Endodermal cell (in vitro differentiated cells): ENCODE measurements at regions not wholly inside any gene's neighbourhood (a gene's known extent, or its start where the extent isn't known, plus 50 kb on each side); places are given as distances from the start of the nearest gene placed in this dataset.

Experiments used
- DNase-seq: peaks from one replicate; pipeline ENCODE4 v3.0.0-alpha.2; 2017
- H3K27ac ChIP-seq: 2 replicates; pipeline ENCODE4 v1.5.1; 2013; ENCODE audit warnings: mild to moderate bottlenecking, low read depth, low read length, moderate library complexity
- H3K27me3 ChIP-seq: 2 replicates; pipeline ENCODE4 v1.6.1; 2013; ENCODE audit warnings: mild to moderate bottlenecking, low read length, moderate library complexity; ENCODE audit not compliant: insufficient read depth, control insufficient read depth, poor library complexity, severe bottlenecking
- H3K36me3 ChIP-seq: 2 replicates; pipeline ENCODE4 v1.7.0; 2013; ENCODE audit warnings: mild to moderate bottlenecking, low read length, moderate library complexity; ENCODE audit not compliant: control insufficient read depth, insufficient read depth
- H3K4me1 ChIP-seq: one replicate; pipeline ENCODE4 v1.7.0; 2013; ENCODE audit warnings: low read length; ENCODE audit not compliant: control insufficient read depth, insufficient read depth
- H3K4me3 ChIP-seq: 2 replicates; pipeline ENCODE4 v1.5.1; 2013; ENCODE audit warnings: mild to moderate bottlenecking, low read length, moderate library complexity
- H3K9ac ChIP-seq: 2 replicates; pipeline ENCODE4 v1.6.1; 2013; ENCODE audit warnings: mild to moderate bottlenecking, low read length, moderate library complexity; ENCODE audit not compliant: poor library complexity, severe bottlenecking; ENCODE audit errors: extremely low read depth
- H3K9me3 ChIP-seq: 2 replicates; pipeline ENCODE4 v1.6.1; 2013; ENCODE audit warnings: mild to moderate bottlenecking, low read length, moderate library complexity; ENCODE audit not compliant: control insufficient read depth
- H3K27ac Mint-ChIP-seq: 2 replicates; pipeline ENCODE4 v1.8.0; 2020; ENCODE audit warnings: mixed read lengths
- H3K27me3 Mint-ChIP-seq: 2 replicates; pipeline ENCODE4 v1.8.0; 2021; ENCODE audit warnings: mild to moderate bottlenecking, mixed read lengths; ENCODE audit not compliant: insufficient read depth
- H3K36me3 Mint-ChIP-seq: 2 replicates; pipeline ENCODE4 v1.8.0; 2020; ENCODE audit warnings: low read depth, mixed read lengths
- H3K4me1 Mint-ChIP-seq: 2 replicates; pipeline ENCODE4 v1.8.0; 2020; ENCODE audit warnings: mixed read lengths
- H3K4me3 Mint-ChIP-seq: 2 replicates; pipeline ENCODE4 v1.8.0; 2020; ENCODE audit warnings: mild to moderate bottlenecking, moderate library complexity, mixed read lengths
- H3K9me3 Mint-ChIP-seq: 2 replicates; pipeline ENCODE4 v1.8.0; 2020; ENCODE audit warnings: mild to moderate bottlenecking, mixed read lengths
- CTCF ChIP-seq: fragments of 200-600 bp; sonication (generic); conservative IDR thresholded peaks from 2 replicates; pipeline ENCODE4 v1.5.0; 2021; ENCODE audit warnings: antibody characterized with exemption, mild to moderate bottlenecking
- WGBS, 2 experiments: methylation state at CpG; one replicate each; pipeline versions ENCODE4 v1.1.5 to v1.1.7; 2013; ENCODE audit warnings: missing lambda C conversion rate in 2 of 2, mixed read lengths in 1 of 2; ENCODE audit not compliant: insufficient coverage in 1 of 2, insufficient read length in 1 of 2; 5-methylcytosine and 5-hydroxymethylcytosine counted together

DNA sequence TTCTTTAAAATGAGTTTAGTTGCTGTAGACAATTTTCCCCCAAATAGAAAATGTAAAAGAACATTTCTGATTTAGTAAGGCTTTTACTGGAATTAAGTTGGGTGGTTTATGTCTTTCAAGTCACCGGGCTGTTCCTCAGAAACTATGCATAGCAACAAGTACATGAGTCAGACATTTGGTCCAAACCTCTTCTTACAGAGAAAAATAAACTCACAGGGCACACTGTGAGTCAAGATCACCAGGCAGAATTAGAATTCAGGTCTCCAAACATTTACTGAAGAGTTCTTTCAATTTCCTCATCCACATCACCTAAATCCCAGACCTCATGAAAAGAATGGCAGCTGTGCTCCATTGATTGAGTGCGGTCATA is 476.1 kb upstream of the SOX5 start:
- Mint-ChIP-seq H3K27ac (no peak overlapping the region), H3K4me3 (no peak overlapping the region), H3K27me3 (no peaks in the 10 kb centered on the region), H3K4me1 (peaks cover 41% of the 10 kb centered on the region), H3K9me3 (peaks cover 2% of the 10 kb centered on the region), H3K36me3 (no peaks in the 10 kb centered on the region)
- Histone ChIP-seq H3K4me1 (no peaks in the 10 kb centered on the region), H3K36me3 (no peaks in the 10 kb centered on the region), H3K27ac (no peak overlapping the region), H3K4me3 (no peak overlapping the region), H3K9ac (no peak overlapping the region), H3K9me3 (no peaks in the 10 kb centered on the region), H3K27me3 (no peaks in the 10 kb centered on the region)
- WGBS, 2 experiments: 82 to 95% methylated on average over 2 of the region's 2 CpGs
- DNase-seq: no peak
- TF ChIP-seq CTCF: no peak

DNA sequence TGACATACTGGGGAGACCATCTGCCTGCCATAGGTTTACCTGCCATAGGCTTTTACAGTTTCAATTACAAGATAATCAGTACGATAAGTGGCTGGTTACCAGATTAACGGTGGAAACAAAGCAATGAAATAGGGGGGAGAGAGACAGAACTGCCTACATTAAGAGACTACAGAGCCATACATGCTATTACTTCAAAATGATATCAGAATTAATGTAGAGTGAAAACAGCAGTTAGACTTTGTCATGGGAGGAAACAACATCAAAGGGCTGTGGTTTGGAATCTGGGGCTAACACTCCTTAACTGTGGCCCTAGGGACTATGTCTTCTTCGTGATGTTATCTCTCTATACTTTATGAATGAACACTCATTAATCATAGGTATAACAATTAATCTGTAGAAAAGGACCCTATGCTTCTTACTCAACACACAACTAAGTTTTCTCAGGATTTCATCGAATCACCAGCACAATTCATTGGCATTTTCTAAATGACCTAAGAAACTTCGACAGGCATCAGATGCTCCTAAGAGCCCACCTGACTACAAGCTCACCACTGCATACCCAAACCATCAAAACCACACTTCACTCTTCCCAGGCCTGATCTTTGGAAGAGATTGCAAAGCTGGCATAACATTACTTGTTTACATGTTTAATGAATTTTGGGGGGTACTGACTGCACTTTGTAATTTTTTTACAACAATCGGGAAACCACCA is 475.6 kb upstream of the SOX5 start:
- Histone ChIP-seq H3K4me3 (no peak overlapping the region), H3K27ac (no peak overlapping the region), H3K36me3 (no peaks in the 10 kb centered on the region), H3K9ac (no peak overlapping the region), H3K4me1 (no peaks in the 10 kb centered on the region), H3K27me3 (no peaks in the 10 kb centered on the region), H3K9me3 (no peaks in the 10 kb centered on the region)
- no peaks in the 10 kb centered on the region for H3K36me3 Mint-ChIP-seq
- no peak overlapping the region for H3K4me3 Mint-ChIP-seq
- peaks cover 2% of the 10 kb centered on the region for H3K9me3 Mint-ChIP-seq
- WGBS, 2 experiments: 95 to 98% methylated on average over 5 to 6 of the region's 6 CpGs
- no peak for DNase-seq
- no peak for TF ChIP-seq CTCF
- H3K4me1 Mint-ChIP-seq: peaks cover 41% of the 10 kb centered on the region
- no peak overlapping the region for H3K27ac Mint-ChIP-seq
- H3K27me3 Mint-ChIP-seq: no peaks in the 10 kb centered on the region

GRCh38 chr12:24424376-24424775 is 474.9 kb upstream of the SOX5 start:
- H3K27me3 Mint-ChIP-seq: no peaks in the 10 kb centered on the region
- Histone ChIP-seq H3K9ac (no peak overlapping the region), H3K27ac (no peak overlapping the region), H3K4me3 (no peak overlapping the region), H3K27me3 (no peaks in the 10 kb centered on the region), H3K4me1 (no peaks in the 10 kb centered on the region), H3K36me3 (no peaks in the 10 kb centered on the region), H3K9me3 (no peaks in the 10 kb centered on the region)
- no peak overlapping the region for H3K27ac Mint-ChIP-seq
- H3K9me3 Mint-ChIP-seq: peaks cover 2% of the 10 kb centered on the region
- peaks cover 41% of the 10 kb centered on the region for H3K4me1 Mint-ChIP-seq
- WGBS, 2 experiments: 67 to 69% methylated on average over 1 to 2 of the region's 2 CpGs
- no peaks in the 10 kb centered on the region for H3K36me3 Mint-ChIP-seq
- H3K4me3 Mint-ChIP-seq: no peak overlapping the region
- no peak for DNase-seq
- TF ChIP-seq CTCF: no peak
